ENCODE measurements at regions not wholly inside any gene's neighbourhood (a gene's known extent, or its start where the extent isn't known, plus 50 kb on each side); places are given as distances from the start of the nearest gene placed in this dataset.
A peak's percentile ranks its signal among the peaks of the same experiment; 100 is the strongest.
"Not testable (repeated sequence)": the region's sequence is repeated elsewhere in the genome, so short reads cannot be mapped to it uniquely, and the experiment has no call there.

DNA sequence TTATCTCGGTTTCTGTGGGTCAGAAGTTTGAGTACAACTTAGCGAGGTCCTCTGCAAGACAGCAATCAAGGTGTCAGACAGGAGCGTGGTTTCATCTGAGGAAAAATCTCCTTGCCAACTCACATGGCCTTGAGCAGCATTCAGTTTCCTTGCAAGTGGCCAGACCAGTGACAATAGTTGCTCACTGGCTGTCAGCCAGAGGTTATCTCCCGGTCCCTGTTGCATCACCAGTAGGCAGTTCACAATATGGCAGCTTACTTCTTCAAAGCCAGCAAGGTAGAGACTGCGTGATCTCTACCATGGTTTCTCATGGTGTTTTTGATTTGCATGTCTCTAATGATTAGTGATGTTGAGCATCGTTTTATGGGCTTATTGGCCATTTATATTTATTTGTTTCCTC, 143.8 kb upstream of the DAAM1 start:
- intact Hi-C loops (cut with DNase I): no loop called here
- H3K9me3 ChIP-seq: no peaks in the 10 kb centered on the region
- no peak overlapping the region for H3K4me3 ChIP-seq
- peaks cover 0 to 8% (median 0%) of the 10 kb centered on the region in 4 donors for H3K4me1 ChIP-seq
- no peak overlapping the region for H3K27ac ChIP-seq
- 82 to 89% methylated on average over 6 of the region's 6 CpGs for WGBS, 2 donors
- no peaks in the 10 kb centered on the region for H3K36me3 ChIP-seq
- DNase-seq: no peak
- H3K27me3 ChIP-seq: no peaks in the 10 kb centered on the region
- TF ChIP-seq POLR2A (IDR thresholded peaks at IDR 0.05) (no peak), EP300 (IDR thresholded peaks at IDR 0.05) (no peak), POLR2AphosphoS5 (IDR thresholded peaks at IDR 0.05) (no peak)
- TF ChIP-seq, protein P1, sequence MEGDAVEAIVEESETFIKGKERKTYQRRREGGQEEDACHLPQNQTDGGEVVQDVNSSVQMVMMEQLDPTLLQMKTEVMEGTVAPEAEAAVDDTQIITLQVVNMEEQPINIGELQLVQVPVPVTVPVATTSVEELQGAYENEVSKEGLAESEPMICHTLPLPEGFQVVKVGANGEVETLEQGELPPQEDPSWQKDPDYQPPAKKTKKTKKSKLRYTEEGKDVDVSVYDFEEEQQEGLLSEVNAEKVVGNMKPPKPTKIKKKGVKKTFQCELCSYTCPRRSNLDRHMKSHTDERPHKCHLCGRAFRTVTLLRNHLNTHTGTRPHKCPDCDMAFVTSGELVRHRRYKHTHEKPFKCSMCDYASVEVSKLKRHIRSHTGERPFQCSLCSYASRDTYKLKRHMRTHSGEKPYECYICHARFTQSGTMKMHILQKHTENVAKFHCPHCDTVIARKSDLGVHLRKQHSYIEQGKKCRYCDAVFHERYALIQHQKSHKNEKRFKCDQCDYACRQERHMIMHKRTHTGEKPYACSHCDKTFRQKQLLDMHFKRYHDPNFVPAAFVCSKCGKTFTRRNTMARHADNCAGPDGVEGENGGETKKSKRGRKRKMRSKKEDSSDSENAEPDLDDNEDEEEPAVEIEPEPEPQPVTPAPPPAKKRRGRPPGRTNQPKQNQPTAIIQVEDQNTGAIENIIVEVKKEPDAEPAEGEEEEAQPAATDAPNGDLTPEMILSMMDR (IDR thresholded peaks at IDR 0.05): no peak

DNA sequence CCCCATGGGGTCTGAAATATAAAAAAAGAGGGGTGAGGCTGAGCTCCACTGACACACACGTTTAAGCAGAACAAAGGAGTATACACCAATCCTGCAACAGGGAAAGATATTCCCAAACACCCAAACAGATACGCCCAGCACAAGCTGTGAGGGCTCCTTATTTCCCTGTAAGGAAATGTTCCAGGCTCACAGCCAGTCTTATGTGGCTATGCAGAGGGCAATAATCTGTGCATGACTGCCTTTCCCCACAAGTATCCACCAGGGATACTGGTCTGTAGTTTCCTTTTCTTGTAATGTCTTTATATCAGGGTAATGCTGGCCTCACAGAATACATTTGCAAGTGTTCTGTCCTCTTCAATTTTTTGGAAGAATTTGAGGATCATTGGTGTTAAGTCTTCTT, 141.7 kb upstream of the DAAM1 start:
- no peaks in the 10 kb centered on the region for H3K27me3 ChIP-seq
- H3K36me3 ChIP-seq: no peaks in the 10 kb centered on the region
- H3K27ac ChIP-seq: no peak overlapping the region
- H3K9me3 ChIP-seq: no peaks in the 10 kb centered on the region
- peaks cover 0 to 8% (median 0%) of the 10 kb centered on the region in 4 donors for H3K4me1 ChIP-seq
- TF ChIP-seq POLR2AphosphoS5 (IDR thresholded peaks at IDR 0.05) (no peak), POLR2A (IDR thresholded peaks at IDR 0.05) (no peak), EP300 (IDR thresholded peaks at IDR 0.05) (no peak)
- TF ChIP-seq, protein P1 (IDR thresholded peaks at IDR 0.05): no peak
- H3K4me3 ChIP-seq: no peak overlapping the region
- 31 to 54% methylated on average over 2 of the region's 2 CpGs for WGBS, 2 donors
- no peak for DNase-seq
- intact Hi-C loops (cut with DNase I): no loop called here

DNA sequence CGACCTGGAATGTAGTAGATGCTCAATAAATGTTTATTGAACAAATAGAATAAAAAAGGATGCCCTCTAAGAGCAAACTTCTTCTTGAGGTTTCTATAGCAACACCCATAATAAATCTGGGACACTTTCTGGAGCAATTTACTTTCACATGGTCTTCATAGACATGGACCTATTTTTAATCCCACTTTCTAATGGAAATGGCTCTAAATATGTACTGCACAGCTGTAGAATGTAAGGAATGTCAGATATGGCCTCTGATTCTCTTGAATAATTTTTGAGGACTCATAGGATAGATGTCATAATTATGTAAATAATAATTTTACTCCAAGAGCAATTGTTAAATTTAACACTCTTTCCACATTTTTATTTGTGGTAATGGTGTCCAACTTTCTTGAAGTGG, 133.5 kb upstream of the DAAM1 start:
- DNase-seq: no peak
- Histone ChIP-seq H3K9me3 (no peaks in the 10 kb centered on the region), H3K27ac (no peak overlapping the region), H3K36me3 (no peaks in the 10 kb centered on the region), H3K4me3 (no peak overlapping the region), H3K27me3 (no peaks in the 10 kb centered on the region), H3K4me1 (no peaks in the 10 kb centered on the region)
- no peak for TF ChIP-seq EP300 (IDR thresholded peaks at IDR 0.05)
- intact Hi-C loops (cut with DNase I): loop anchor here (2.0 to 5.0 kb wide), 2 partner anchors 414 to 553 kb away; no protein-coding TSS in a partner anchor
- whole genome bisulfite sequencing, 2 donors: 6 to 38% methylated on average over 1 of the region's 1 CpG

DNA sequence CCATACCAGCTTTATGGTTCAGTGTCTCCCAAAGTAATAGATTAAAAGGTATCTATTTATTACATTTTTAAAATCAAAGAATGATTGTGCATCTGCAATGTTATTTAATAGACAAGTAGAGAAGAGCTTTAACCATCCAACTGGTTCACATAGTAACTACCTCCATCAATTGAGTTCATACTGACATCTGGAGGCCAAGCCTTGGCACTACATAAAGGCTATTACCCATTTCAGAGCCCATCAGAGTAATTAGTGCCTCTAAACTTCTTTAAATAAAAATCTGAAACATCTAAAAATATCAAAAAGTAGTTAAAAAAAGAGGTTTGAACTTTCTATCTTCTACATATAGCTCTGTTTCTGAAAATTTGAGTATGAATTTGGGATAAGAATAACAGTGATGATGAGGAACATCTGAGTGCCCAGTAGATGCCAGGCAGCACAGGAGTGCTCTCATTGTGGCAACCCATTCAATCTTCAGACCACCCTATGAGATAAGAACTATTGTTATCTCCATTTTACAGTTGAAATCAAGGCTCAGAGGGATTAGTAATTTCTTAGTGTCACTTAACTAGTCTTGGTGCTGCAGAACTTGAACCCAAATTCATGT, 132.9 kb upstream of the DAAM1 start:
- no peak overlapping the region for H3K27ac ChIP-seq
- no peaks in the 10 kb centered on the region for H3K27me3 ChIP-seq
- no peaks in the 10 kb centered on the region for H3K4me1 ChIP-seq
- no peak for TF ChIP-seq POLR2AphosphoS5 (IDR thresholded peaks at IDR 0.05)
- TF ChIP-seq, protein P1 (IDR thresholded peaks at IDR 0.05): peak; percentile 12 to 66 (median 44)
- no peaks in the 10 kb centered on the region for H3K9me3 ChIP-seq
- DNase-seq: no peak
- H3K4me3 ChIP-seq: no peak overlapping the region
- intact Hi-C loops (cut with DNase I): loop anchor here (2.0 to 5.0 kb wide), 2 partner anchors 415 to 553 kb away; no protein-coding TSS in a partner anchor
- H3K36me3 ChIP-seq: no peaks in the 10 kb centered on the region

DNA sequence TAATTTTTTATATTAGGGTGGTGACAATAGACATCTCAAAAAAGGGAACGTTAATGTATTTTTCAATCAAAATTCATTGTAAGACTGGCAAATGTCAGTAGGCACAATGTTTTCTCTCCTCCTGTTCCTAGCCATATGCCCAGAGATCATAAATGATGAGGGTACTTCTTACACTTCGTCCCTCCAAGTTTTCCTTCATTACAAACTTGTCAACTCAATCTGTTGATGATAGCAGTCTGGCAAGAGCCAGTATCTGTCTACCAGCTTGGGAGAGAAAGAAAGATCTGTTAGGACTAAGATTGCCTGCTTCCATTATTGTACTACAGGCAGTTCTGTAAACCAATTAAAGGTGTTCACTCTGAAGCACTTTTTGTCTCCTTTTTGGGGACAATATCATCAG, 130.9 kb upstream of the DAAM1 start:
- intact Hi-C loops (cut with DNase I): loop anchor here (5.0 kb wide), 1 partner anchor 555 kb away; no protein-coding TSS in a partner anchor
- no peak for TF ChIP-seq POLR2A (IDR thresholded peaks at IDR 0.05)
- no peak for TF ChIP-seq EP300 (IDR thresholded peaks at IDR 0.05)
- TF ChIP-seq, protein P1 (IDR thresholded peaks at IDR 0.05): no peak
- TF ChIP-seq POLR2AphosphoS5 (IDR thresholded peaks at IDR 0.05): no peak
- H3K4me3 ChIP-seq: no peak overlapping the region
- H3K27me3 ChIP-seq: no peaks in the 10 kb centered on the region
- no peaks in the 10 kb centered on the region for H3K4me1 ChIP-seq
- no peak for DNase-seq
- no peaks in the 10 kb centered on the region for H3K36me3 ChIP-seq
- WGBS, 2 donors: 77 to 79% methylated on average over 2 of the region's 2 CpGs
- no peak overlapping the region for H3K27ac ChIP-seq
- no peaks in the 10 kb centered on the region for H3K9me3 ChIP-seq

DNA sequence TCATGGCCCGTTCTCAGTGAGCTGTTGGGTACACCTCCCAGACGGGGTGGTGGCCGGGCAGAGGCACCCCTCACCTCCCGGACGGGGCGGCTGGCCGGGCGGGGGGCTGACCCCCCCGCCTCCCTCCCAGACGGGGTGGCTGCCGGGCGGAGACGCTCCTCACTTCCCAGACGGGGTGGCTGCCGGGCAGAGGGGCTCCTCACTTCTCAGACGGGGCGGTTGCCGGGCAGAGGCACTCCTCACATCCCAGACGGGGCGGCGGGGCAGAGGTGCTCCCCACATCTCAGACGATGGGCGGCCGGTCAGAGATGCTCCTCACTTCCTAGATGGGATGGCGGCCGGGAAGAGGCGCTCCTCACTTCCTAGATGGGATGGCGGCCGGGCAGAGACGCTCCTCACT, 129.7 kb upstream of the DAAM1 start:
- WGBS, 2 donors: 91 to 93% methylated on average over 28 to 30 of the region's 30 CpGs
- not testable (repeated sequence) for H3K4me1 ChIP-seq, H3K27me3 ChIP-seq

More for the DNA sequence above, 129.7 kb upstream of the DAAM1 start:
- not testable (repeated sequence) for DNase-seq, H3K4me3 ChIP-seq, H3K36me3 ChIP-seq, H3K9me3 ChIP-seq, H3K27ac ChIP-seq
- intact Hi-C loops (cut with DNase I): loop anchor here (5.0 kb wide), 1 partner anchor 556 kb away; no protein-coding TSS in a partner anchor
